ENCODE measurements at regions not wholly inside any gene's neighbourhood (a gene's known extent, or its start where the extent isn't known, plus 50 kb on each side); places are given as distances from the start of the nearest gene placed in this dataset.
A peak's percentile ranks its signal among the peaks of the same experiment; 100 is the strongest.
"Not testable (repeated sequence)": the region's sequence is repeated elsewhere in the genome, so short reads cannot be mapped to it uniquely, and the experiment has no call there.

GRCh38 chr6:166806217-166806838, 150.0 kb downstream of the RNASET2 start:
- no peak for DNase-seq (ENCODE audit: low read depth)

GRCh38 chr6:166803471-166803870, 152.9 kb downstream of the RNASET2 start:
- no peak for DNase-seq (ENCODE audit: low read depth)

GRCh38 chr6:166802401-166802800, 153.9 kb downstream of the RNASET2 start:
- DNase-seq (ENCODE audit: low read depth): no peak

DNA sequence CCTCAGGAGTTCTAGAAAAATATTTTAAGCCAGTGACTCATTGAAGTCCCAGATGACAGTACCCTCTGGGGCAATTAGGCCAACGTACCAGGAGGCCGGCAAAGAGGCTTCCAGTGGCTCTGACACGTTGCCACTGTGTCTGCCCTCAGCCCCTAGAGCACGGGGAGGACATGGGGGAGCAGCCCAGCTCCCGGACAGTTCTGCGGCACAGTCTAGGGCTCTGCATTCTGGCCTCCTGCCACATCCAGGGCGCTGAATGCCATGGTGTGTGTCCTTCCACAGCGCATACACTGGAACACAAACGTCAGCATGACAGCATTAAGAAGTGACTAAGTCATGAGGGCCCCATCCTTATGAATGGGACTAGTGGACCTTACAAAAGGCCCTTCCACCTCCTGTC, 156.2 kb downstream of the RNASET2 start:
- no peak for DNase-seq (ENCODE audit: low read depth)

DNA sequence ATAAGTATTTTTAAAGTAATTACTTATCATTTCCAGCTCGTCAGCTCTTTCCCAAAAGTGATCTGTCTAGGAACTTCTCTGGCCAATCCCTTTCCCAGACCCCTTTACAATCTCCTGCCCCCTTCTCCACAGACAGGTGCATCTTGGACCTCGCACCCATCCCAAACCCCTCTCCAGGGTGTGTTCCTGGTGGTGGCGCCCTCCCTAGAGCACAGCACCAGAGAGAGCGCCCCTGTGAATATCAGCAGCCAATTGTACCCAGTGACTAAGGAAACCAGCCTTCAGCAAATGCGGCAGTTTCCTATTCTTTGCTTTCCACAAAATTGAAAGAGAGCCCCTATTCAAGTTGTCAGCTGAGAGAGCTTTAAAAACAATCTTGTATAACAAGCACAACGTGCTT, 157.7 kb downstream of the RNASET2 start:
- DNase-seq (ENCODE audit: low read depth): no peak

DNA sequence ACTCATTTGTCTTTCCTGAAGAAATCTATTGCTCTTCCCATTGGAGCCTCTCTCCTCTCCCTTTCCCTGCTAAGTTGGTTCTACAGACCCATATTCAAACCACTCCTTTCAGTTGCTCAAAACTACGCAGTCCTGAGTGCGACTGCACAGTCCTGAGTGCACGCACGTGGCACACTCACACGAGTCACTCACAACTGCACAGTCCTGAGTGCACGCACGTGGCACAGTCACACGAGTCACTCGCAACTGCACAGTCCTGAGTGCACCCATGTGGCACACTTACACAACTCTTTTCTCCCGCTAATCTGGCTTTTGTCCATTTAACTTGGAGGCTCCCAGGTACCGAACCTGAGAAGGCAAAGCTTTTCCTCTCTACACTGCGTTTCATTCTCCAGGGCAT, 159.7 kb downstream of the RNASET2 start:
- no peak for DNase-seq (ENCODE audit: low read depth)

- no peak for DNase-seq (ENCODE audit: low read depth)
These were observed 160.5 kb downstream of the RNASET2 start for GRCh38 chr6:166795879-166796278.

DNA sequence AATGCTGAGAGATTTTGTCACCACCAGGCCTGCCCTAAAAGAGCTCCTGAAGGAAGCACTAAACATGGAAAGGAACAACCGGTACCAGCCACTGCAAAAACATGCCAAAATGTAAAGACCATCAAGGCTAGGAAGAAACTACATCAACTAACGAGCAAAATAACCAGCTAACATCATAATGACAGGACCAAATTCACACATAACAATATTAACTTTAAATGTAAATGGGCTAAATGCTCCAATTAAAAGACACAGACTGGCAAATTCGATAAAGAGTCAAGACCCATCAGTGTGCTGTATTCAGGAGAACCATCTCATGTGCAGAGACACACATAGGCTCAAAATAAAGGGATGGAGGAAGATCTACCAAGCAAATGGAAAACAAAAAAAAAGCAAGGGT, 163.8 kb upstream of the RPS6KA2 start:
- DNase-seq (ENCODE audit: low read depth): not testable (repeated sequence)

GRCh38 chr6:166788846-166789529, 161.9 kb upstream of the RPS6KA2 start:
- not testable (repeated sequence) for DNase-seq (ENCODE audit: low read depth)

- DNase-seq (ENCODE audit: low read depth): no peak
These were observed 159.7 kb upstream of the RPS6KA2 start for GRCh38 chr6:166786704-166787293.

DNA sequence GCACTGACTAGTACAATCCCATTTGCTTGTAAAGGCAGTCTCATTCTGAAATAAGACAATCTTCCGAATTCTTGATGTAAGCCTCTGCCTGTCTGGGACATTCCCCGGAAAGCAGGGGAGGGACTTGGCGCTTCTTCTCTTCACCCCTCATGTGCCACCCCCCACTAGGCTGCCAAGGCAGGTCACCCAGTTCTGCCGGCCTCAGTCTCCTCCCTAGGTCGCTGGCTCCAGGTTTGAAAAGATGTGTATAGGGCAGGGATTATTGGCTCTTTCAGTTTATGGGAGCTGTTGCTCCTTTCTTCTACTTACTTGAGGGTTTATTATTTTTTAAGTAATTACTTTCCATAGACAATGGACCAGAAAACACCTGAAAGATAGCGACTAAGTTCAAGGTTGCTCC, 158.1 kb upstream of the RPS6KA2 start:
- no peak for DNase-seq (ENCODE audit: low read depth)

GRCh38 chr6:166784691-166785090, 157.6 kb upstream of the RPS6KA2 start:
- DNase-seq (ENCODE audit: low read depth): no peak

GRCh38 chr6:166782520-166782919, 155.5 kb upstream of the RPS6KA2 start:
- DNase-seq (ENCODE audit: low read depth): no peak

GRCh38 chr6:166781331-166781730, 154.3 kb upstream of the RPS6KA2 start:
- DNase-seq (ENCODE audit: low read depth): no peak

DNA sequence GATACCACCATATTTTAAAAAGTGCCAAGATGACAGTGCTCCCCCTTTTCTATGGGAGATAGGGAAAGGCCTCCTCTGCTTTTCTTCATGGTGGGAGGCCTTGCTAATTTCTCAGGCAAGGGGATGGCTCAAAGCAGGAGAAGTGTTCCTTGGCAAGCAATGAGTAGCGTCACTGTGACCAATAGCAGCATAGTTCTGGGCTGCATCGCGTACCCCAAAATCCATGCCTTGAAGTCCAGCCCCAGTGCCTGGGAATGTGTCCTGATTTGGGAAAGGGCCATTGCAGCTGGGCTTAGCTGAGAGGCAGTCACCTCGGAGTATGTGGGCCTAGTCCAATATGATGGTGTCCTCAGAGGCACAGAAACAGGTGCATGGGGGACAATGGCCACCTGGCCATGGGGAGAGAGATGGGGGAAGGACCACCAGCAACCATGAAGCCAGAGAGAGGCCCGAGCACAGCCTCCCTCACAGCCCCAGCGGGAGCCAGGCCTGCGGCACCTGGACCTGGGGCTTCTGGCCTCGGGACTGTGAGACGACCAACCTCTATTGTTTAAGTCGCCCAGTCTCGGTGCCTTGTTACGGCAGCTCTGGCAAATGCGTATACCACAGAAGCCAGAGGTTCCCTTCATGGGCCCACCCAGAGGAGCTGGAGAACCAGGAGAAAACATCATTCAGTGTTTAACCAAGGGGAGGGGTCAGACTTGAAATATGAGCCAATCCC, 153.1 kb upstream of the RPS6KA2 start:
- DNase-seq (ENCODE audit: low read depth): no peak

GRCh38 chr6:166779381-166779780, 152.3 kb upstream of the RPS6KA2 start:
- DNase-seq (ENCODE audit: low read depth): no peak

- no peak for DNase-seq (ENCODE audit: low read depth)
These were observed 151.7 kb upstream of the RPS6KA2 start for GRCh38 chr6:166778776-166779175.

GRCh38 chr6:166778046-166778445, 151.0 kb upstream of the RPS6KA2 start:
- no peak for DNase-seq (ENCODE audit: low read depth)

DNA sequence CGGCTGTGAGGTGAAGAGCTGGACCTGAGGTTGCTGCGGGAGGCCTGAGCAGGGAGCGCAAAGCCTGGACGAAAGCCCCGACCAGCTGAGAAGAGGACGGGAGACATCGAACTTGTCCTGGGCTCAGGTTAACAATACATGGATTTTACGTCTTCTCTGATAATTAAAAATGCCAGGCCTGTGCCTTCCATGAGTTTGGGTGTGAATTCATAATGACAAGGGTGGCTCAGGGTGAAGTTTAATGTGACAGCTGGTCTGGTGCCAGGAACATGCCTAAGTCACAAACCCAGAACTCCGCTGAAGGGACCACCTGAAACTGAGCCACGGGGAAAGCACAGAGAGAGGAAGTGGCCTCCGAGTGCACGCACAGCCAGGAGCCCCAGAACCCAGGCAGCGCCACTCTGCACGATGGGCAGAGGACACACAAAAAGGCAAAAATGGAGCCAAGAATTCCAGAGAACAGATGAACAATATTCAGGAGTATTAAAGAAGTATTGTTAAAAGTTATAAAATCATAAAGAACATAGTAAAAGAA, 150.1 kb upstream of the RPS6KA2 start:
- no peak for DNase-seq (ENCODE audit: low read depth)

- DNase-seq (ENCODE audit: low read depth): no peak
These were observed 149.5 kb upstream of the RPS6KA2 start for GRCh38 chr6:166776571-166776970.

DNA sequence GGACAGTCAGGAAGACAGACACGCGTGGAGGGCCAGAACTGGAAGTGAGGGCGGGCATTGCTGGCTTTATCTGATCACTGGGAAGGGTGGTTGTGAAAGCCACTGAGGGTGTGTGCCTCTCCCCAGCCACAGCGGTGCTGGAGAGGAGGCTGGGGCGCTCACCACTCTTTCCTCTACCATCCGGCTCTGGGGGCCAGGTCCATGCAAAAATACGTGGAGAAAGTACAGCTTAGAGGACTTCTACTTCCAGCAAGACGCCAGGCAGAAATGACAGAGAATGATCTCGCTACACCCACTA, 148.8 kb upstream of the RPS6KA2 start:
- no peak for DNase-seq (ENCODE audit: low read depth)

DNA sequence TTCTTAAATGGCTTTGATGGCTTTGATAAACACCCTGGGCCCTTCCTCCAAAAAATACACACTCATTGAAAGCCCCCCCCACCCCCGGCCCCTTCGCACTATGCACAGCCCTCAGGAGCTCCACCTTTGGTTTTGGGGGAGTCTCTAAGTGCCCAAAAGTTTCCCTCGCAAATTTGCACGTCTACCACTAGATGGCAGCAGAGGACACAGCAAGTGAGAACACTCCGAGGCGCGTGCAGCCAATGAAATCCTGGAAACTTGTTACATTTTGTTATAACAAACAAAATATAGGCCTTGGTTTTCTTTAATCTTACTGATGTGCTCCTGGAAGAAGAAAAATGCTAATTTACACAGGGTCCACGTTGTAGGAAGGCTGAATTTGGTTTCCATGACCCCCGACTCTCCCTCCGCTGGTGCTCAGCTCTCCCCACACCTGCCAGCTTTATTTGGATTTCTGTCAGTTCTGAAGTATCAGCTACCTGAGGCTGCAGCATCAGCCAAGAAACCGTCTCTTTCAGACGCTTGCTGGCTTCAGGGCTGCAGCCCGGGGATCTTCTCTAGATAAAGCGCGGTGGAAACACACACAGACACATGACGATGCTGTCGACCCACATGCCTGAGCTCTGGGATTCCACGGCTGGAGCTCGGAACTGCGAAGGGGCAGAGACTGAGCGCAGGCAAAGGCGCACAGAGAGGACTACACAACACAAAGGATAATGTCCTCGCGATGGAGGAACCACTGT, 148.3 kb upstream of the RPS6KA2 start:
- DNase-seq (ENCODE audit: low read depth): peak; percentile 34
